GM19043 (cell line): ENCODE measurements at regions not wholly inside any gene's neighbourhood (a gene's known extent, or its start where the extent isn't known, plus 50 kb on each side); places are given as distances from the start of the nearest gene placed in this dataset.

ENCODE experiments used
- ATAC-seq: cut with Tn5 transposase; IDR thresholded peaks from one replicate; pipeline ENCODE4 v1.9.1; 2021; ENCODE audit warnings: low read depth; ENCODE audit not compliant: unreplicated experiment

- no peak for ATAC-seq
Observed at GRCh38 chr3:170734043-170734734, 135.8 kb downstream of the RPL22L1 start.

GRCh38 chr3:170732660-170733245, 137.2 kb downstream of the RPL22L1 start:
- ATAC-seq: no peak

- ATAC-seq: no peak
Observed at GRCh38 chr3:170731281-170731680, 138.7 kb downstream of the RPL22L1 start.

GRCh38 chr3:170730071-170730812, 139.8 kb downstream of the RPL22L1 start:
- no peak for ATAC-seq

GRCh38 chr3:170728181-170728580, 141.8 kb downstream of the RPL22L1 start:
- no peak for ATAC-seq

GRCh38 chr3:170727754-170728153, 141.9 kb upstream of the SLC7A14 start:
- no peak for ATAC-seq

GRCh38 chr3:170726976-170727661, 141.2 kb upstream of the SLC7A14 start:
- ATAC-seq: no peak

GRCh38 chr3:170725285-170725731, 139.4 kb upstream of the SLC7A14 start:
- ATAC-seq: no peak

GRCh38 chr3:170724599-170725280, 138.9 kb upstream of the SLC7A14 start:
- ATAC-seq: no peak

- no peak for ATAC-seq
Observed at GRCh38 chr3:170723241-170723640, 137.4 kb upstream of the SLC7A14 start.

- ATAC-seq: no peak
Observed at GRCh38 chr3:170721563-170721962, 135.7 kb upstream of the SLC7A14 start.

GRCh38 chr3:170719300-170719699, 133.4 kb upstream of the SLC7A14 start:
- no peak for ATAC-seq

GRCh38 chr3:170718848-170719247, 133.0 kb upstream of the SLC7A14 start:
- ATAC-seq: no peak

- ATAC-seq: no peak
Observed at GRCh38 chr3:170717410-170718402, 131.8 kb upstream of the SLC7A14 start.

GRCh38 chr3:170716172-170716805, 130.4 kb upstream of the SLC7A14 start:
- ATAC-seq: no peak

GRCh38 chr3:170714562-170715535, 129.0 kb upstream of the SLC7A14 start:
- ATAC-seq: no peak

- ATAC-seq: no peak
Observed at GRCh38 chr3:170714122-170714521, 128.2 kb upstream of the SLC7A14 start.

- no peak for ATAC-seq
Observed at GRCh38 chr3:170713653-170714052, 127.8 kb upstream of the SLC7A14 start.
